Suprapubic skin (tissue), 4 donors: ENCODE measurements at regions not wholly inside any gene's neighbourhood (a gene's known extent, or its start where the extent isn't known, plus 50 kb on each side); places are given as distances from the start of the nearest gene placed in this dataset.

Experiments
- CTCF ChIP-seq, 2 donors: fragments of 200-600 bp in 1 of 2; fragments of 450-650 bp in 1 of 2; sonication (generic) in 1 of 2; IDR thresholded peaks; one replicate each; pipeline ENCODE4 v1.5.1; 2016 to 2019; ENCODE audit warnings: antibody characterized with exemption in 2 of 2, mild to moderate bottlenecking in 1 of 2, moderate library complexity in 1 of 2
- EP300 ChIP-seq: sonication (generic); formaldehyde crosslinking; IDR thresholded peaks from one replicate; pipeline ENCODE4 v1.6.1; 2017; ENCODE audit warnings: antibody characterized with exemption
- POLR2A ChIP-seq, 2 donors: fragments of 450-650 bp; IDR thresholded peaks; one replicate each; pipeline ENCODE4 v1.6.1; 2017; ENCODE audit warnings: antibody characterized with exemption in 2 of 2, mild to moderate bottlenecking in 2 of 2, moderate library complexity in 2 of 2
- POLR2AphosphoS5 ChIP-seq, 3 donors: sonication (generic); formaldehyde crosslinking; IDR thresholded peaks; one replicate each; pipeline ENCODE4 v1.6.1; 2017; ENCODE audit warnings: antibody characterized with exemption in 3 of 3

GRCh38 chr1:5385096-5385799 is 607.0 kb downstream of the NPHP4 start:
- TF ChIP-seq CTCF (IDR thresholded peaks at IDR 0.05) (no peak), POLR2AphosphoS5 (IDR thresholded peaks at IDR 0.05) (no peak), EP300 (no peak), POLR2A (IDR thresholded peaks at IDR 0.05) (no peak)
